Kidney (tissue), 13 donors: ENCODE measurements at regions not wholly inside any gene's neighbourhood (a gene's known extent, or its start where the extent isn't known, plus 50 kb on each side); places are given as distances from the start of the nearest gene placed in this dataset.

Experiments
- DNase-seq, 5 donors: peaks; one replicate each; pipeline ENCODE4 v3.0.0-alpha.2; 2013 to 2020
- FAIRE-seq: peaks from 2 replicates; lab custom pipeline; 2012; peaks lifted over from hg19 to GRCh38; lab: Jason Lieb, UNC
- H3K27ac ChIP-seq, 2 donors: one replicate each; pipeline ENCODE4 v1.7.0; 2013; ENCODE audit warnings: low read depth in 2 of 2, low read length in 2 of 2, inconsistent platforms in 1 of 2
- H3K27me3 ChIP-seq: one replicate; pipeline ENCODE4 v1.7.1; 2013; ENCODE audit warnings: low read length, inconsistent platforms; ENCODE audit not compliant: control insufficient read depth, insufficient read depth
- H3K36me3 ChIP-seq, 3 donors: one replicate each; pipeline versions ENCODE4 v1.7.0 to v1.7.1; 2013; ENCODE audit warnings: low read length in 3 of 3, control low read depth in 1 of 3, inconsistent platforms in 1 of 3; ENCODE audit not compliant: insufficient read depth in 3 of 3, control insufficient read depth in 2 of 3
- H3K4me1 ChIP-seq, 3 donors: one replicate each; pipeline versions ENCODE4 v1.7.0 to v1.7.1; 2013; ENCODE audit warnings: low read length in 3 of 3, inconsistent platforms in 1 of 3, low read depth in 1 of 3; ENCODE audit not compliant: control insufficient read depth in 2 of 3, insufficient read depth in 2 of 3
- H3K4me3 ChIP-seq, 3 donors: one replicate each; pipeline versions ENCODE4 v1.7.0 to v1.8.1; 2013; ENCODE audit warnings: low read length in 3 of 3, control low read depth in 1 of 3, inconsistent platforms in 1 of 3
- H3K9ac ChIP-seq, 3 donors: one replicate each; pipeline versions ENCODE4 v1.7.0 to v1.7.1; 2013; ENCODE audit warnings: low read length in 3 of 3, control low read depth in 1 of 3, inconsistent platforms in 1 of 3
- H3K9me3 ChIP-seq, 3 donors: one replicate each; pipeline versions ENCODE4 v1.7.0 to v1.7.1; 2013; ENCODE audit warnings: low read length in 3 of 3, control low read depth in 1 of 3, inconsistent platforms in 1 of 3; ENCODE audit not compliant: control insufficient read depth in 2 of 3, insufficient read depth in 1 of 3
- intact Hi-C: fragments of 100-400 bp; cut with DNase I; formaldehyde crosslinking; loops from one replicate; pipeline ENCODE4 v1.11.1; 2022
- TF ChIP-seq, protein P1 (sequence below): IDR thresholded peaks from 3 replicates; pipeline ENCODE4 v1.5.1; 2012; ENCODE audit warnings: mild to moderate bottlenecking, moderate library complexity, borderline replicate concordance; ENCODE audit not compliant: insufficient read depth; ENCODE audit errors: extremely low read depth
- donor health status: control.
- donor health status: control.
- donor health status: control.
- donor health status: control.
- donor health status: control.
- donor health status: DM: yes; HTN: yes; CAD: no.
- donor health status: Normal renal cell carcinoma (clear cell type).

DNA sequence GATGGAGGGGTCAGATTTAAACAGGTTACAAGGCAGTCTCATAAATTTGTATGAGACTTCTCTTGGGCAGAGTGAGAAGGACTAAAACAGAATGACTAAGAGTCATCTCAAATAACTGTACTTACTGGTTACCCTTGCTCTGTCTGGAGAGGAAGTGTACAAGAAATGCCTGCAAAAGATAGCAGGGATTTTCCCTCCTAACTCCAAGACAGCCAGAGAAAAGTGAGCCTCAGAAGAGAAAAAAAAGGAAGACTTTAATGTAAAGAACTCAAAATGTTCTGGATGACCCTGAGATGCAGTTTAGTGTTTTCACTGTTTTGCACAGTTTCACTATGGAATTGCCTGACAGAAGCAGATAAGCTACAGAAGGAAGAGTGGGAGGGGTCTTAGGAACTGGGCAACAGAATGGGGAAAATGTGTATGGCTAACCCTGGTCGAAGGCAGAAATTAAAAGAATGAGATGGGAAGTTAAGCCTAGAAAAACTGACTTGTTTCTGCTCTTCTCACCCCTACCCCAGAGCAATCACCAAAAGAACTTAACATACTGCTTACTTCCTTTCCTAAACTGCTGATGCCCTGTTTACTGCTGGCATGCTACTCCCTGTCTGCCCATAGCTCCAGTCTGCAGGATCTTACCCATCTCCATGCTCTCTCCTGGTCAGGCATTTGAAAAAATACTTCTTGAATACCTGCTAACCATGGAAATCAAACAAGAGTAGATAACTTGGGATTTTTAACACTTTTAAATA, 98.1 kb upstream of the MARCKS start:
- Histone ChIP-seq H3K4me3 (no peak overlapping the region), H3K27me3 (no peaks in the 10 kb centered on the region), H3K27ac (no peak overlapping the region), H3K9ac (no peak overlapping the region), H3K36me3 (no peaks in the 10 kb centered on the region), H3K9me3 (no peaks in the 10 kb centered on the region), H3K4me1 (no peaks in the 10 kb centered on the region)
- TF ChIP-seq, protein P1, sequence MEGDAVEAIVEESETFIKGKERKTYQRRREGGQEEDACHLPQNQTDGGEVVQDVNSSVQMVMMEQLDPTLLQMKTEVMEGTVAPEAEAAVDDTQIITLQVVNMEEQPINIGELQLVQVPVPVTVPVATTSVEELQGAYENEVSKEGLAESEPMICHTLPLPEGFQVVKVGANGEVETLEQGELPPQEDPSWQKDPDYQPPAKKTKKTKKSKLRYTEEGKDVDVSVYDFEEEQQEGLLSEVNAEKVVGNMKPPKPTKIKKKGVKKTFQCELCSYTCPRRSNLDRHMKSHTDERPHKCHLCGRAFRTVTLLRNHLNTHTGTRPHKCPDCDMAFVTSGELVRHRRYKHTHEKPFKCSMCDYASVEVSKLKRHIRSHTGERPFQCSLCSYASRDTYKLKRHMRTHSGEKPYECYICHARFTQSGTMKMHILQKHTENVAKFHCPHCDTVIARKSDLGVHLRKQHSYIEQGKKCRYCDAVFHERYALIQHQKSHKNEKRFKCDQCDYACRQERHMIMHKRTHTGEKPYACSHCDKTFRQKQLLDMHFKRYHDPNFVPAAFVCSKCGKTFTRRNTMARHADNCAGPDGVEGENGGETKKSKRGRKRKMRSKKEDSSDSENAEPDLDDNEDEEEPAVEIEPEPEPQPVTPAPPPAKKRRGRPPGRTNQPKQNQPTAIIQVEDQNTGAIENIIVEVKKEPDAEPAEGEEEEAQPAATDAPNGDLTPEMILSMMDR, result no peak
- intact Hi-C loops, result no loop called here
- DNase-seq, result no peak
- FAIRE-seq, result no peak

DNA sequence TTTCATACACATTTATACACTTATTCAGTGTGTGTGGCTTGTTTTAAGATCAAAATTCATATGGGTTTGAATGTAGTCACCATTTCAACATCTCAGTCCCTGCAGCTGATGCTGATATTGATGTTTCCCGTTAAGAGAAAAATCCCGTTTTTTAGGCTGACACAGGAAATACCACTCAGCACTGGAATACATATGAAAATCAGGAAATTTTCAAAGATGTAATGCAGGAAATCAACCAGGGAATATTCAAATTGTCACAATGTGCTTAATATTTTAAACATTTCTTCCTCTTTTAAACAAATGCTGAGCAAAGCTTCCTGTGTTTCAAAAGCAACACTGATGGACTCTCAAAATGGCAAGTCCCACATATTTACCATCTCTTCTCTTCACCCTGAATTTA, 94.5 kb upstream of the MARCKS start:
- intact Hi-C loops, result no loop called here
- no peaks in the 10 kb centered on the region for H3K4me1 ChIP-seq
- DNase-seq (peak in 1 of 5 donors; percentile 5), FAIRE-seq (no peak)
- H3K36me3 ChIP-seq, result no peaks in the 10 kb centered on the region
- no peak overlapping the region for H3K9ac ChIP-seq
- H3K27me3 ChIP-seq, result no peaks in the 10 kb centered on the region
- H3K9me3 ChIP-seq, result no peaks in the 10 kb centered on the region
- no peak overlapping the region for H3K4me3 ChIP-seq
- TF ChIP-seq, protein P1, result no peak
- no peak overlapping the region for H3K27ac ChIP-seq

DNA sequence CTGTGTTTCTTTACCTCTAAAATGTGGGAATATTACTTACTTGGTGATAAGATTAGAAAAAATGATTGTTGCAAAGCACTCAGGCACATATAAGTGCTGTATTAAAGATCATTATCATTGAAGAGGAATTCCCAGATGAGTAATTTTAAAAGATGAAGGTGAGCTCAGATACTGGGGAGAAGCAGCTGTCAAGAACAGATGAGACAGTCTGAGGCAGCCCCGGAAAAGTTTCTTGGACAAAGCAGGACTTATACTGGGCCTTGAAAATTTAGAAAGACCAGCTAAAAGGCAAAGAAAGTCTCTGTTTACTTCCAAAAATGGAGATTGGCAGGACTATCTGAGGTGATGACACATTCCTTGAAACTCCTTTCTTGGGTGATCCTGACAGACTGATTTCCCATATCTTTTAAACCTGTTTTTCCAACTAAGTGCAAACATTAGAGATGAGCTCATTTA, 93.8 kb upstream of the MARCKS start:
- Histone ChIP-seq H3K36me3 (no peaks in the 10 kb centered on the region), H3K27ac (no peak overlapping the region), H3K9me3 (no peaks in the 10 kb centered on the region), H3K4me1 (no peaks in the 10 kb centered on the region), H3K27me3 (no peaks in the 10 kb centered on the region), H3K9ac (no peak overlapping the region), H3K4me3 (no peak overlapping the region)
- FAIRE-seq (no peak), DNase-seq (no peak)
- intact Hi-C loops, result no loop called here
- TF ChIP-seq, protein P1, result no peak
